GM18507 (cell line): ENCODE measurements at regions not wholly inside any gene's neighbourhood (a gene's known extent, or its start where the extent isn't known, plus 50 kb on each side); places are given as distances from the start of the nearest gene placed in this dataset.

Experiments used
- DNase-seq: peaks from one replicate; pipeline ENCODE4 v3.0.0; 2011; ENCODE audit warnings: low read depth; ENCODE audit not compliant: insufficient read length; ENCODE audit errors: extremely low spot score
- FAIRE-seq: peaks from 2 replicates; lab custom pipeline; 2011; peaks lifted over from hg19 to GRCh38; lab: Jason Lieb, UNC

DNA sequence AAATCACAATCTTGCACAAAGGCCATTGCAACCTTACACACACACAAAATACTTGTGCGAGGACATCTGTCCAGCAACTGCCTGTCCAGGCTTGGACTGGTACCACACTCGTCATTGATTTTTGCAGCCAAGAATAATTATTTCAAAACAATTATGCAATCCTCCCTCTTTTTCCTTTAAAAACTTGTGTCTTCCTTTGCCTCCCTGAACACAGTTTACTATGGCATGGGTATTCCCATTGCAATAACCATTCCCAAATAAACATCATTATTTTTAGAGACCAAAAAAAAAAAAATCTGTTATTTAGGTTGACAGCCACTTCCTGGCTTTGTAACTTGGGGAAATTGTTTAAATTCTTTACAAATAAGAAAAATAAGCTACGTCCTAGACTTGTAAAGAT lies 54.0 kb downstream of the C11orf91 start:
- DNase-seq, result no peak

DNA sequence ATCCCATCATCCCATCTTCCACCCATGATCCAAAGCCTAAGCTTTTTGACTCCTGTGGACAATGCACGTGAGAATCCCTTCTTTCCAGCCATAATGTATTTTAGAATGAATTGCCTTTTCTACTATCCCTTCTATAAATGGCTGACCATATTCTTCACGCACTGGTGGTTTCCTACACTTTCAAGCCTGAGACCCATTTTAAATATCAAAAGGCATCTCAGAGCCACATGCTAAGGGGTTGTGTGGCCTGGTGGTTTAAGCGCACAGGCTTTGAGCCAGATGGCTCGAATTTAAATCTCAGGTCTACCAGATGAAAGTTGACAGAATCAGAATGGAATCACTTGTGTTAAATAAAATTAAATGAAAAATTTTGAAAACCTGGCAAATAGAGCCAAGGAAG lies 54.5 kb downstream of the C11orf91 start:
- FAIRE-seq (no peak), DNase-seq (no peak)

More for the DNA sequence above, 54.0 kb downstream of the C11orf91 start:
- no peak for FAIRE-seq

DNA sequence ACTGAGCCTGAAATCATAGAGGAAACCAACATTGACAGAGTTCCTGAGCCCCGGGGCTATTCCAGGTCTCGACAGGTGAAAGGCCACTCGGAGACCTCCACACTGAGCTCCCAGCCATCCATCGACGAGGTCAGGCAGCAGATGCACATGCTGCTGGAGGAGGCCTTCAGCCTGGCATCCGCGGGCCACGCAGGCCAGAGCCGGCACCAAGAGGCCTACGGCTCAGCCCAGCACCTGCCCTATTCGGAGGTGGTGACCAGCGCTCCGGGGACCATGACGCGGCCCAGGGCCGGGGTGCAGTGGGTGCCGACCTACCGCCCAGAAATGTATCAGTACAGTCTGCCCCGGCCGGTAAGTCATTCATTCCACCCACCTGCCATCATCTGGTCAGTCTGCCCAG lies 54.9 kb downstream of the C11orf91 start:
- DNase-seq, result no peak
- no peak for FAIRE-seq

DNA sequence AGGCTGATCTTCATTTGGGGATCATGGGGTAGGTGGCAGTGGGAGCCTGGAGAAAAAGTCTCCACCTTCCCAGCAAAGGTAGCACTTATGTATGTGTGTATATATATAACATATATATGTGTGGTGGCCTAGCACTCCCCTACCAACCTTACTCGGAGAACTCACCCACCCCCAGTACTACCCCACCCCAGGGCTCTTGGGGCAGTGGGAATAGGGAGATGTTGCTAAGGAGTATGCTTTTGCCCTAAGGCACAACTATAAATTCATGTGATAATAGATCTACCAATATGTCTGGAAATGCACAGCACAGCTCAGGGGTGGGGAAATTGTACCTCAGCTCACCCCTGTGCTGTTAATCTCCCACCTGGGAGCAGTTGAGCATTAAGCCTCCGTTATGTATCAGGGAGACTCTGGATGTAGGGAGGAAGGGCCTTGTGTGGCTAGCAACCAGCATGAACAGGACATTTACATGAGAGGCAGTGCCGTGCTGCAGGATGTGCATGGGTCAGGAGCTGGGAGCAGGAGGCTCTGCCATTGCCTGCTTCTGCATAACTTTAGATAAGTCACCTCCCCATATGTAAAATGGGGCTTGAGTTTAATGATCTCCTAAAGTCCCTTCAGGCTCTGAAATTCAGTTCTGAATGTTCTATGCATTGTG lies 57.3 kb downstream of the C11orf91 start:
- FAIRE-seq (no peak), DNase-seq (no peak)

DNA sequence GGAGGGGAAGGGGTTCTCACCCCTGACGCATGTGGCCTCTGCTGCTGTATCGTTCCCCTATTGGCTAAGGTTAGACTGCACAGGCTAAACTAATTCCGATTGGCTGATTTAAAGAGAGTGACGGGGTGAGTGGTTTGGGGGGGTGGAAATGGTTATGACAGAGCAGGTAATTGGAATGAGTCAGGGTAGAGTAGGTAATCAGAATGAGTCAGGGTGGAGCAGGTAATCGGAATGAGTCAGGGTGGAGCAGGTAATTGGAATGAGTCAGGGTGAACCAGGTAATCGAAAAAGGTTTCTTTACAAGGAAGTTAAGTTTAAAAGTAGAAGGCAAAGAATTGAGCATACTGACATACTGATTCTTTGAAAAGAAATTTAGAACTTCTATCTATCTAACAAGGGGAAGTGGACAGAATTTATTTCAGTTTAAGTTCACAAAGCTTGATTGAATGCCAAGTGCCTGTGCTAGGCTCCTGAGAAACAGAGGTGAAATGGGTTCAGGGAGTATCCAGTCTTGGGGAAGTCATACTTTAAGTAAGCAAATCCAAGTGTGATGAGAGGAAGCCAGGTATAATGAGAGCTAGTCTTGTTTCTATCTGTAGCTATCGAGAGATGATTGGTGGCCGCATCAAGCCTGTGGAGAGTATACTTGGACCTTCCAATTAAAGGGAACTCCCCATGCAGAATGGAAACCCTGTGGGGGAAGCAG lies 58.0 kb downstream of the C11orf91 start:
- no peak for DNase-seq

DNA sequence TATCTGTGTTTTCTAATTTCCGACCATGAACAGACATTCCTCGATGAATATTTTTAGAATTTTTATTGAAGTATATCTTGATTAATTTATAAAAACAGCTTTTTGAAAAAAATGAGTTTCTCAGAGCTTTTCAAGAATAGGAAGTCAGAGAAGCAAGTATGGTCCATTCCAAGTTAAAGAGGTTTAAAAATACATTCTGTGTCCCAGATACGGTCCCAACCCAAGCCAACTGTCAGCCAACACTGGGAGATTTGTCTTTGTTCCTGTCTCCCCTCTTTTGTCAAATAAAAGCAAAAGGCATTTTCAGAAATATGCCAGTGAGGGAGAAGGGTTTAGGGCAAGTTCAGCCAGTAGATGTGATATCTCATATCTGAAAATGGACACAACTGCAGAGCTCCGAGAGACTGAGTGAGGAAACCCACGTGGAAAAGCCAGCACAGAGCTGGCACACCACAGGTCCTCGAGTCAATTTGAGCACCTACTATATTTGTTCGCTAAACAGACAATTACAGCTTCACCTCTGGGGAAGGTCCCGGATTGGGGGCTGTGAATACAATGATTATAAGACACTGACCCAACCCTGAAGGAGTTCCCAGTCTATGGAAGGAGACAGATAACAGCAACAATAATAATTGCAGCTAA lies 59.8 kb downstream of the C11orf91 start:
- FAIRE-seq (no peak), DNase-seq (no peak)

More for the DNA sequence above, 58.0 kb downstream of the C11orf91 start:
- FAIRE-seq, result no peak

DNA sequence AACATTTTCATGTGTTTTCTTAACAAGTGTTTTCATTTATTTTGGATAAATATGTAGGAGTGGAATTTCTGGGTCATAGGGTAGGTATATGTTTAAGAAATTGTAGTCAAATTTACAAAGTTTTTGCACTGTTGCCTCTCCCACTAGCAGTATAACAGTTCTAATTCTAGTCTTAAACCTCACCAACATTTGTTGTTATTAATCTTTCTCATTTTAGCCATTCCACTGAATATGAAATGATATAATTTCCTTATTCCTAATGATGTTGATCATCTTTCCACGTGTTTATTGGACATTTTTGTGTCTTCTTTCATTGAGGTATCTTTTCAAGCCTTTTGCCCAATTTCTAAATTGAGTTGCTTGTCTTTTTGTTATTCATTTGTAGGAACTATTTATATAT lies 62.0 kb downstream of the C11orf91 start:
- DNase-seq, result no peak
- FAIRE-seq, result no peak

DNA sequence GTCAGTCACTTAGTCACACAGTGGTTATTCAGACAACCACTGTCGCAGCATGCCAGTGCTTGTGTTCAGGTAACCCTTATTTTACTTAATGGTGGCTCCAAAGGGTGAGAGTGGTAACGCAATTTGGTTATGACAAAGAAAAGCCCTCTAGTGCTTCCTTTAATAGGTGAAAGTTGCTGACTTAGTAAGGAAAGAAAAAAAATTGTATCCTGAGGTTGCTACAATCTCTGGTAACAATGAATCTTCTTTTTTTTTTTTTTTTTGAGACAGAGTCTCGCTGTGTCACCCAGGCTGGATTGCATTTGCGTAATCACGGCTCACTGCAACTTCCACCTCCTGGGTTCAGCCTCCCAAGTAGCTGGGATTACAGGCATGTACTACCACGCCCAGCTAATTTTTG lies 64.5 kb downstream of the C11orf91 start:
- no peak for FAIRE-seq
- no peak for DNase-seq

DNA sequence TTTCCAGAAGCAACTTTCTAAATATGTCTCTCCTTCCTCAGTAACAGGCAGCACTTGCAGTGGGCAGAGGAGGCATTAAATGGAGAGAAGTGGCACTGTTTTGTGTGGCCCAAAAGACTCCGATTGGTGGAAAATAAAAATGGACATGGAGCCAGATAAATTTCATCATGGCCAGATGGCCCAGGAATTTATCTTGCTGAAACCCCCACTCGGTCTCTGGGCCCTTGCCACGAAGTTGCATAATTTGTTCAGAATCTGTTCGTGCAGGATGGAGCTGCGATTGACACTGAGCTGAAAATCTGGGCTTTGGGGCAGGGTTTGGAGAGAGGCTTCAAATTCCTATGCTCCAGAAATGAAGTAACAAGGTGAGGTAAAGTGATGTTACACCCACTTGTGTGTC lies 65.5 kb downstream of the C11orf91 start:
- DNase-seq (no peak), FAIRE-seq (no peak)

DNA sequence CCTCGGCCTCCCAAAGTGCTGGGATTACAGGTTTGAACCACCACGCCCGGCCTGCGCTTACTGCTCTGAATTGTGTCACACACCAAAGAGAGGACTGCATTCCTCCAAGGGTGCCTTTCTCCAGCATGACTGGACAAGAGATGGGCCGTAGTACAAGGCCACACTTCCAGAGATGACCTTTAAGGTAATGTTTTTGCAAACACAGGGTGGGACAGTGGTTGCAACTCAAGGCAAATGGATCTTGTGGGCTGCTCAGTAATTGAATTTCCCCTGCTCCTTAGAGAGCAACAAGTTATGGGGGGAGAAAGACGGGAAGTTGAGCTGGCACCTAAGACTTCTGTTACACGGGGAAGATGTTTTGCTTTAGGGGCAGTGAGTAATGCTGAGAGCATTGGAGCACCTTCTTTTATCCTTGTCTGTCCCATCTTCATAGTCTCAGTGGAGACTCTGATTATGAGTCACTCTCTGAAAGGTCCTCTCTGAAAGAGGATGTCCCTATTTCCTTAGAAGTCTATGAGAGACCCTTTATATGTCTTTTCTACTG lies 66.3 kb downstream of the C11orf91 start:
- no peak for FAIRE-seq
- DNase-seq, result no peak

DNA sequence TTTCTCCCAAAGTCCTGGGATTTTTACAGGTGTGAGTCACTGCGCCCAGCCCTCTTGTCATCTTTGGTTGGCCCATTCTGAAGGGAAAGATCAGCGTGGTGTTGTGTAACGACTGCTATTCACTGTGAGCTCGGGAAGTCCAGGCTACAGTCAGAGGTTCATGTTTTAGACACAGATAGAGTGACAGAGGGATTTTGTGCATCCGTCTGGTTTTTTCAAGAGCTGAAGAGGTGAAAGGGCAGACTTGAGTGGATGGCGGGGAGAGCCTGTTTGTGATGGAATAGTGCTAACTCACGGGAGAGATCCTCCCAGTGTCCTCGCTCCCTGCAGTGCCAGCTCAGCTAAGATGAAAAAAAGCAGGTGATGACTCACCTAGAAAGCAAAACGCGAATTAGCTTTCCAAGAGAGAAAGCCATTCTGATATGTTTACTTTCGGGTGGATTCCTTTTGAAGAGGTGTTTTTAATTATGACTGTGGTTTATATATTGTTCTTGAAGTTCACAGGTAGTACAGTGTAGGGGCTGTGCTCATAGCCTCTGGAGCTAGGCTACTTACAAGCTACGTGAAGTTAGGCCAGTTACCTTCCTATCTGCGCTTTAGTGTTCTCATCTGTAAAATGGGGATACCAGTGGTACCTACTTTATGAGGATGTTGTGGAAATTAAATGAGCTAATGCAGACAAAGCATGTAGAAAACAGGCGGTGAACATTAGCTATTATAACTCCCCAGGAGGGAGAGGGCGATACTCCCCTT lies 67.2 kb downstream of the C11orf91 start:
- DNase-seq (no peak), FAIRE-seq (no peak)

DNA sequence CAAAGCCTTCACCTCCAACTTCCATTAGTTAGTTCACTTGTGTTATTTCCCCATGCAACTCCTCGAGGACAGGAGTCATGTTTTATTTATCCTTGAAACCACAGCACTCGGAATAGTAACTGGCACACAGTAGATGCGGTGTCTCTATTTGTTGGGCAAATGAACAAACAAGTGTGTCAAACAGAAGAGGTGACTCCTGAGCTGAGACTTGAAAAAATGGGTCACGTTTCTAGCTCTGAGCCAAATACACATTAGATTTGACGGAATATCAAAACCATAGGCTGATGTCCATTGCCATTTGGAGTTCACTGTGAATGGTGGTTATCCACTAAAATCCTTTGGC lies 68.9 kb downstream of the C11orf91 start:
- FAIRE-seq, result no peak
- no peak for DNase-seq

DNA sequence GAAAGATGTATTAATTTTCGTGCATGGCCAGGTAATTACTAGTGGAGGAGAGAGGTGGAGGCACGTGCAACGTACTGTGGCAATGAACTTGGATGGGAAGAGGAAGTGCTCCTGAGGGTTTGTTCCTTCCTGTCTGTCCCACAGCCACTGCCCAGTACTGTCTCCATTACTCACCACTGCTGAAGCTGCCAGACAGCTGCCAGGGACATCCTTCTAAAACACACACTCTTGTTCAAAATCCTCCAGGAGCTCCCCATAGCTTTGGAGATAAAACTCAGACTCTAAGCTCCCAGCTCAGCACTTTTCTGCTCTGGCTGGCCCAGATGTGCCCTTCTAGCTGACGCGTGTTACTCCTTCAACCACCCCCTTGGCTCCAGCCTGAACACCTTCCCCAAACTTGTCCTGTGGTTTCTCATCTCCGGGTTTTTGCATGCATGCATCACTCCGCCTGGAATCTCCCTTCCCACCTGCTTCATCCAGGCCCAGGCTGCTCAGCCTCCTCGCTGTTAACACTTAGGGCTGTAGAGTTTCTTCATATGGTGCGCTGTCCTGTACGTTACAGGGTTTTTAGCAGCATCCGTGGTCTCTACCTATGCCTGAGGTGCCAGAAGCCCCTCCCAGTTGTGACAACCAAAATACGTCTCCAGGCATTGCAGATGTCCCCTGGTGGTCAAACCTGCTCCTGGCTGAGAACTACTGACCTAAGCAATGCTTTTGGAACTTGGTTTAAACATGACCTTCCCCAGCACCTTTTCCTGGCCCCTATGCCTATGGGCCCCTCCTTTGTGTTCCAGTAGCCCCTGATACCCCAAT lies 69.5 kb downstream of the C11orf91 start:
- FAIRE-seq, result no peak
- no peak for DNase-seq

DNA sequence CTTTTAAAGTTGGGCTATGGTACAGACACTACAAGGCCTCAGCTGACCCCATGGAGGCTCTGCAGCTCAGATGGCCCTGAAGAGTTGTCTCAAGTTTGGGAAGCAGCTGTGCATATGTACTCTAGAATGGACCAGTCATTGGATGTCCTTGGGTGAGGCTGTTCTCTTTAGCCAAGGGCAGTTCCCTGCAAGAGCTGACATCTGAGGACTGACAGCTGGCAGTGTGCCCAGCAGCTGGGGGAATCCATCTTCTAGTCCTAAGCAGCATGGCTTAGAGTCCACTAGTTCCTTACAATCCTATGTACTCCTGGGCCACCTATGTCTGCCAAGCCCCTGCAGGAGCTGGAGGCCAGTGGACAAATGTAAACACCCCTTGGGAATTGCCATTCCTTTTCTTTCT lies 76.5 kb downstream of the C11orf91 start:
- DNase-seq (no peak), FAIRE-seq (no peak)

DNA sequence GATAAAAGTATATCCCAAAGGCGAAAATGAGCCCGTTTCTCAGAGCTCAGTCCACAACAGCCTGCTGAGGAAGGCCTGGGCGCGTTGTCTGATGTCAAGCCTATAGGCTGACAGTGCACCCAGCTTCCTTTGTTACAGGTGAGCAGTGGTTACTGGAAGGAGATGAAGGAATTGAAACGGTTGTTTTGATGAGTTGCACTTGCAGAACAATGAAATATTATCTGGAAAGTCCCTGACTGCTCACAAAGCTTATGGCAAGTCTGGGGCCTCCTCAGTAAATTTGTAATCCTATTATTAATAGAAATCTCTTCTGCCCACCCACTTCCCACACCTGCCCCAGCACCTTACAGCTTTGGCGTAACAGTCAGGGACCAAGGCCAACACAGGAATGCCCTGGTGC lies 77.8 kb downstream of the C11orf91 start:
- DNase-seq (no peak), FAIRE-seq (no peak)

DNA sequence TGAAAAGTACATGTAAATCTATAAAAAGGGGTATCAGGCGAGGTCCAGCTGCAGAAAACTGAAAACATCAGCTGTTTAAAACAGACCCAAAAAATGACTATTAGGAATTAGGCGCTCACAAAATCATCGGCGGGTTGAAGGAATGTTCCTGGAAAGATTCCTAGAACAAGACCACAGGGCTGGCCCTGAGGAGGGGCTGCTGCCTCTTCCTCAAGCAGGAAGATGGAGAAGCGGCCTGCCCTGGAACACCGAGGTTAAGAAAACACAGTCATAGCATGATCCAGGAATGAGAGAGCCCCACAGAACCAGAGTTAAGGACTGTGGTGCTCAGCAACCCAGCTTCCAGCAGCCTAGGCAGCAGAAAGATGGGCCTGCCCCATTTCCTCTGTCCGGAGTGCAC lies 78.4 kb downstream of the C11orf91 start:
- DNase-seq (no peak), FAIRE-seq (no peak)

DNA sequence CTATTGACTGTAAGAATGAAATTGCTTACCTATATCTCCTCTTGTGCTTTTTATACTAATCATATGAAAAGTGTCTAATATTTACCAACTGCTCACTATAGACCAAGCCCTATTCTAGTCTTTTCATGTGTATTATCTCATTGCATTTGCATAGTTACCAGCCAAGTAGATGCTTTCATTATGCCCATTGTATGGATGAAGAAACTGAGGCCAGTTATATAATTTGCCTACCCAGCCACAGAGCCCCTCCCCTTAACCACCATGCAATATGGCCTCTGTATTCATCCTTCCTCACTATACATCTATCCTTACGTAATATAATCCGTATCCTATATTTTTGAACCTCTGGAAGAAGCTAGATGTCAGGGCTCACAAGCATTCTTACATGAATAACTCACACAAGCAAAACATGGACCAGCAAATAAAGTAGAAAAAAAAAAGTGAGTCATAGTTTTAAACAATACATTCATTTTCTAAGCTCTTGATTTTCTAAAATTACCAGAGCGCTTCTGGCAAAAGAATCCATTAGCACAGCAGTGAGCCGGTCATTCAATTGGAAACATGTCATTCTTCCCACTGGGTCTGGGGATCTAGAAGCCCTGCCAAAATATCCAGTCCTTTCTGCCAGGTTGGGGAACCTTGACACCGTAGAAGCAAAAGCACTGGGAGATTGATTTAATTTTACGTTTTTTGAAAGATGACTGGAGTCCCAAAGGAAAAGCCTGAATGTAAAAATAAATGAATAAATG lies 80.0 kb downstream of the C11orf91 start:
- DNase-seq, result no peak

DNA sequence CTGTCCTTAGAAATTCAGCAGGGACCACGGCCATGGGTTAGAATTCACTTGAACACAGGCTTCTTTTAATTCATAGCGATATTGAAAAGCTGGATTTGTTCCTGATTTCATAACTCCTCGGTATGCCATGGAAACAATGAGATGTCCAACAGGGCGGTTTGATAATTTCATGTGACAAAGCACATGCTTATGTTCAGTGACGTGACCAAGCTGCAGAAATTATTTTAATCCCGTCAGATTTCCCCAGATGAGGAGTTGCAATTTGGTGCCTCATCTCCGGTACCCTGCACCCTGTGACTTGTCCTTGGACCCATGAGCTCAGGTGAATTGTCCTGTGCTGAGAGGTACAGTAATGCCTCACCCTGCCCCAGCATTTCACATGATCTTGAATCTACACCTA lies 81.7 kb downstream of the C11orf91 start:
- FAIRE-seq (no peak), DNase-seq (no peak)

More for the DNA sequence above, 80.0 kb downstream of the C11orf91 start:
- no peak for FAIRE-seq

DNA sequence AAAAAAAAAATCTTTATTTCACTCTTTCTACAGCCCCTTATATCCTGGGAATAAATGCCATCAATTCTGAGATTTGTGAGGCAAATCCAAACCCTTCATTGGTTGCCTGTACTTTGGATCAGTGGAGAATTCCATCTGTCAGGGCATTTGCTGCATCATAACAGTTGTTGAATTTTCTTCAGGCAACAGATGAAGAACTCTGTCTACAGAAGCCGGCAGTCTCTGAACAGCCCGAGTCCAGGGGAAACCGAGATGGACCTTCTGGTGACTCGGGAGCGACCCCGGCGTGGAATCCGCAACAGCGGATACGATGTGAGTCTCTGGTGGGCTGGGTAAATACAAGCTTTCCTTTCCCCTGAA lies 82.3 kb downstream of the C11orf91 start:
- FAIRE-seq (no peak), DNase-seq (no peak)
